Endodermal cell (in vitro differentiated cells): ENCODE measurements at regions not wholly inside any gene's neighbourhood (a gene's known extent, or its start where the extent isn't known, plus 50 kb on each side); places are given as distances from the start of the nearest gene placed in this dataset.

Source experiments
- DNase-seq: peaks from one replicate; pipeline ENCODE4 v3.0.0-alpha.2; 2017
- H3K27ac ChIP-seq: 2 replicates; pipeline ENCODE4 v1.5.1; 2013; ENCODE audit warnings: mild to moderate bottlenecking, low read depth, low read length, moderate library complexity
- H3K27me3 ChIP-seq: 2 replicates; pipeline ENCODE4 v1.6.1; 2013; ENCODE audit warnings: mild to moderate bottlenecking, low read length, moderate library complexity; ENCODE audit not compliant: insufficient read depth, control insufficient read depth, poor library complexity, severe bottlenecking
- H3K36me3 ChIP-seq: 2 replicates; pipeline ENCODE4 v1.7.0; 2013; ENCODE audit warnings: mild to moderate bottlenecking, low read length, moderate library complexity; ENCODE audit not compliant: control insufficient read depth, insufficient read depth
- H3K4me1 ChIP-seq: one replicate; pipeline ENCODE4 v1.7.0; 2013; ENCODE audit warnings: low read length; ENCODE audit not compliant: control insufficient read depth, insufficient read depth
- H3K4me3 ChIP-seq: 2 replicates; pipeline ENCODE4 v1.5.1; 2013; ENCODE audit warnings: mild to moderate bottlenecking, low read length, moderate library complexity
- H3K9ac ChIP-seq: 2 replicates; pipeline ENCODE4 v1.6.1; 2013; ENCODE audit warnings: mild to moderate bottlenecking, low read length, moderate library complexity; ENCODE audit not compliant: poor library complexity, severe bottlenecking; ENCODE audit errors: extremely low read depth
- H3K9me3 ChIP-seq: 2 replicates; pipeline ENCODE4 v1.6.1; 2013; ENCODE audit warnings: mild to moderate bottlenecking, low read length, moderate library complexity; ENCODE audit not compliant: control insufficient read depth
- H3K27ac Mint-ChIP-seq: 2 replicates; pipeline ENCODE4 v1.8.0; 2020; ENCODE audit warnings: mixed read lengths
- H3K27me3 Mint-ChIP-seq: 2 replicates; pipeline ENCODE4 v1.8.0; 2021; ENCODE audit warnings: mild to moderate bottlenecking, mixed read lengths; ENCODE audit not compliant: insufficient read depth
- H3K36me3 Mint-ChIP-seq: 2 replicates; pipeline ENCODE4 v1.8.0; 2020; ENCODE audit warnings: low read depth, mixed read lengths
- H3K4me1 Mint-ChIP-seq: 2 replicates; pipeline ENCODE4 v1.8.0; 2020; ENCODE audit warnings: mixed read lengths
- H3K4me3 Mint-ChIP-seq: 2 replicates; pipeline ENCODE4 v1.8.0; 2020; ENCODE audit warnings: mild to moderate bottlenecking, moderate library complexity, mixed read lengths
- H3K9me3 Mint-ChIP-seq: 2 replicates; pipeline ENCODE4 v1.8.0; 2020; ENCODE audit warnings: mild to moderate bottlenecking, mixed read lengths
- WGBS, 2 experiments: methylation state at CpG; one replicate each; pipeline versions ENCODE4 v1.1.5 to v1.1.7; 2013; ENCODE audit warnings: missing lambda C conversion rate in 2 of 2, mixed read lengths in 1 of 2; ENCODE audit not compliant: insufficient coverage in 1 of 2, insufficient read length in 1 of 2; 5-methylcytosine and 5-hydroxymethylcytosine counted together
- TF ChIP-seq, protein P1 (sequence below): fragments of 200-600 bp; sonication (generic); conservative IDR thresholded peaks from 2 replicates; pipeline ENCODE4 v1.5.0; 2021; ENCODE audit warnings: antibody characterized with exemption, mild to moderate bottlenecking

GRCh38 chr10:10821926-10822325, 195.7 kb upstream of the CELF2 start:
- no peaks in the 10 kb centered on the region for H3K27me3 ChIP-seq
- no peak overlapping the region for H3K27ac Mint-ChIP-seq
- no peak overlapping the region for H3K27ac ChIP-seq
- no peaks in the 10 kb centered on the region for H3K27me3 Mint-ChIP-seq
- peaks cover 5% of the 10 kb centered on the region for H3K36me3 Mint-ChIP-seq
- DNase-seq: no peak
- no peak overlapping the region for H3K4me3 ChIP-seq
- H3K4me1 ChIP-seq: peaks cover 2% of the 10 kb centered on the region
- peaks cover 14% of the 10 kb centered on the region for H3K4me1 Mint-ChIP-seq
- peaks cover 19% of the 10 kb centered on the region for H3K9me3 Mint-ChIP-seq
- TF ChIP-seq, protein P1, sequence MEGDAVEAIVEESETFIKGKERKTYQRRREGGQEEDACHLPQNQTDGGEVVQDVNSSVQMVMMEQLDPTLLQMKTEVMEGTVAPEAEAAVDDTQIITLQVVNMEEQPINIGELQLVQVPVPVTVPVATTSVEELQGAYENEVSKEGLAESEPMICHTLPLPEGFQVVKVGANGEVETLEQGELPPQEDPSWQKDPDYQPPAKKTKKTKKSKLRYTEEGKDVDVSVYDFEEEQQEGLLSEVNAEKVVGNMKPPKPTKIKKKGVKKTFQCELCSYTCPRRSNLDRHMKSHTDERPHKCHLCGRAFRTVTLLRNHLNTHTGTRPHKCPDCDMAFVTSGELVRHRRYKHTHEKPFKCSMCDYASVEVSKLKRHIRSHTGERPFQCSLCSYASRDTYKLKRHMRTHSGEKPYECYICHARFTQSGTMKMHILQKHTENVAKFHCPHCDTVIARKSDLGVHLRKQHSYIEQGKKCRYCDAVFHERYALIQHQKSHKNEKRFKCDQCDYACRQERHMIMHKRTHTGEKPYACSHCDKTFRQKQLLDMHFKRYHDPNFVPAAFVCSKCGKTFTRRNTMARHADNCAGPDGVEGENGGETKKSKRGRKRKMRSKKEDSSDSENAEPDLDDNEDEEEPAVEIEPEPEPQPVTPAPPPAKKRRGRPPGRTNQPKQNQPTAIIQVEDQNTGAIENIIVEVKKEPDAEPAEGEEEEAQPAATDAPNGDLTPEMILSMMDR: no peak
- no peak overlapping the region for H3K9ac ChIP-seq
- peaks cover 5% of the 10 kb centered on the region for H3K9me3 ChIP-seq
- no peaks in the 10 kb centered on the region for H3K36me3 ChIP-seq
- no peak overlapping the region for H3K4me3 Mint-ChIP-seq
- 91 to 100% methylated on average over 4 to 6 of the region's 6 CpGs for WGBS, 2 experiments

DNA sequence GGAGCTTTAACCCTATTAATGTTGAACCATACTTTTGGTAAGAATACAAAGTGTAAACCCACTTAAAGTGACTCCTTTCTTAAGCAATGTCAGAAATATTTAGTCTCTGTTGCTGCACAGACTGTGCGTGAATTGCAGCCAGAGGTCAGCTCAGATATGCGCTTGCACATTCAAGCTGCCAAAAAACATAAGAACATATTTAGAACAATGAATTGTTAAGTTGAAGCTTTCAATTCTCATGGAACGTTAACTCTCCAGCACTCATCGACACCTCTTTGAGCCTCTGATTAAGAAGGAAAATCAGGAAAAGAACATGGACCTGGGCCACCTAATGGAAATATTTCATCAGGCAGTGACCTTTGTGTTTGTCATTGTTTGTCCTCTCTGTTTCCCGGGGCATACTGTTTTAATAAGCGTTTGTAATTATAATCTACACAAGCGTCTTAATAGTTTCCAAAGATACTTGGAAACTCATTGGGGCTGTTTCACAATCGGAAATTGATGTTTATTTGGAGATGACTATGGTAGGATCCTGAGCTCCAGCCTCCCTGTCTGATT, 193.0 kb upstream of the CELF2 start:
- TF ChIP-seq, protein P1: no peak
- no peak for DNase-seq
- peaks cover 14% of the 10 kb centered on the region for H3K4me1 Mint-ChIP-seq
- peaks cover 9% of the 10 kb centered on the region for H3K9me3 Mint-ChIP-seq
- peaks cover 2% of the 10 kb centered on the region for H3K4me1 ChIP-seq
- no peaks in the 10 kb centered on the region for H3K36me3 ChIP-seq
- H3K27me3 ChIP-seq: no peaks in the 10 kb centered on the region
- WGBS, 2 experiments: 95 to 97% methylated on average over 6 to 8 of the region's 8 CpGs
- no peaks in the 10 kb centered on the region for H3K9me3 ChIP-seq
- H3K27ac ChIP-seq: no peak overlapping the region
- no peak overlapping the region for H3K27ac Mint-ChIP-seq
- H3K27me3 Mint-ChIP-seq: no peaks in the 10 kb centered on the region
- H3K4me3 ChIP-seq: no peak overlapping the region
- peaks cover 4% of the 10 kb centered on the region for H3K36me3 Mint-ChIP-seq
- no peak overlapping the region for H3K9ac ChIP-seq
- H3K4me3 Mint-ChIP-seq: no peak overlapping the region

- TF ChIP-seq, protein P1: no peak
- H3K4me1 ChIP-seq: peaks cover 2% of the 10 kb centered on the region
- WGBS, 2 experiments: 71 to 91% methylated on average over 1 of the region's 1 CpG
- H3K9ac ChIP-seq: no peak overlapping the region
- no peaks in the 10 kb centered on the region for H3K27me3 ChIP-seq
- H3K27ac ChIP-seq: no peak overlapping the region
- Mint-ChIP-seq H3K27ac (no peak overlapping the region), H3K4me1 (peaks cover 14% of the 10 kb centered on the region), H3K36me3 (no peaks in the 10 kb centered on the region), H3K4me3 (no peak overlapping the region), H3K27me3 (no peaks in the 10 kb centered on the region), H3K9me3 (no peaks in the 10 kb centered on the region)
- no peak for DNase-seq
- no peaks in the 10 kb centered on the region for H3K36me3 ChIP-seq
- H3K9me3 ChIP-seq: no peaks in the 10 kb centered on the region
- H3K4me3 ChIP-seq: no peak overlapping the region
Observed at GRCh38 chr10:10826125-10826524, 191.5 kb upstream of the CELF2 start.
